Epithelial cell of prostate (primary cell): ENCODE measurements at regions not wholly inside any gene's neighbourhood (a gene's known extent, or its start where the extent isn't known, plus 50 kb on each side); places are given as distances from the start of the nearest gene placed in this dataset.
"Not testable (repeated sequence)": the region's sequence is repeated elsewhere in the genome, so short reads cannot be mapped to it uniquely, and the experiment has no call there.

Experiments used
- DNase-seq: peaks from one replicate; pipeline ENCODE4 v3.0.0-alpha.2; 2011; ENCODE audit warnings: low read depth, low spot score
- H3K27ac ChIP-seq: fragments of 450-650 bp; 2 replicates; pipeline ENCODE4 v1.5.1; 2017; ENCODE audit warnings: mild to moderate bottlenecking

DNA sequence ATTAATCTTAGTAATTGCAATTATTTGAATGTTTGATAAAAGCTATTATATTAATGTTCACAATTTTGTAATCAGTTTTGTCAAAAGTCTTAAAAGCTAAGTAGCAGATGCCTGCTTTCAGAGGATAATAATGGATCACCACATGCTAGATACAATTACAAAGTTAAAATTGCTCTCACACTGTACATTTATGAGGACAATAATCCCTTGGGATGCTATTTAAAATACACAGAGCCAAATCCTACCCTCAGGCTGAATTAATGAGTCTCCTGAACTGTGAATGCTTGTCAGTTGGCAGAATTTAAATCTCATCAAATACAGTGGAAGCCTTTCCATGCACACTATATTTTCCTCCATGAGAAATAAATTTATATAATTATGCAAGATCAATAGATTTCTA, 153.3 kb upstream of the SYNCRIP start:
- no peak overlapping the region for H3K27ac ChIP-seq
- no peak for DNase-seq

- DNase-seq, result no peak
- no peak overlapping the region for H3K27ac ChIP-seq
Measured at GRCh38 chr6:85792254-85792653, 149.6 kb upstream of the SYNCRIP start.

DNA sequence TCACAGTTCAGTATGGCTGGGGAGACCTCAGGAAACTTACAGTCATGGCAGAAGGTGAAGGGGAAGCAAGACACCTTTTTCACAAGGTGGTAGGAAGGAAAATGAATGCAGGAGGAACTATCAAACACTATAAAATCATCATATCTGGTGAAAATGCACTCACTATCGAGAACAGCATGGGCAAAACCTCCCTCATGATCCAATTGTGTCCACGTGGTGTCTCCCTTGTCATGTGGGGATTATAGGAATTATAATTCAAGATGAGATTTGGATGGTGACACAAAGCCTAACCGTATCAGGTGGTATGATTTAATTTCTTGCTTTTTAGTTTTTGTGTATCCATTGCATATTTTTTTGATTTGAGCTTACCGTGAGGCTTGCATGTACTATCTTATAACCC, 133.2 kb upstream of the SYNCRIP start:
- DNase-seq, result no peak

GRCh38 chr6:85772641-85773040, 130.0 kb upstream of the SYNCRIP start:
- H3K27ac ChIP-seq, result no peak overlapping the region
- no peak for DNase-seq

More for the DNA sequence above, 133.2 kb upstream of the SYNCRIP start:
- no peak overlapping the region for H3K27ac ChIP-seq

DNA sequence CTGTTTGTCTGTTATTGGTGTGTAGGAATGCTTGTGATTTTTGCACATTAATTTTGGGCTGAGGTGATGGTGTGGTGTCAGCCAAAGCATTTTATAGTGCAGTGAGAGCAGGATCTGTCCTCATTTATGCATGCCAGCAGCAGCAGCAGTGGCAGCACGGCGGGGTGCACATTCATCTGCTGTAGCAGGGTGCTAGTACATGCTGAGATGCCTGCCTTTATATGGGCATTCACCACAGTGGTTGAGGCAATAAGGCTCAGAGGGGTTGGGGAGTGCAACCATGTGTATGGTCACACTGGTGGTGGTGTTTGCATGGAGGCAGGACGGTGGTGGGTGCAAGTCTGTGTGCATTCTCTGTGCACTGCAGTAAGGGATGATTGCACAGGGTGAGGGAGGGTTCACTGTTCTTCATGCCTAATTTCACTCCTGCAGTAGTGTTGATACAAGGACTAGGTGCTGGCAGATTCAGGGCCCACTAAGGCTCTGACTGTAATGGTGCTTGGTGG, 129.3 kb upstream of the SYNCRIP start:
- no peak overlapping the region for H3K27ac ChIP-seq
- DNase-seq, result no peak

GRCh38 chr6:85771455-85771854, 128.8 kb upstream of the SYNCRIP start:
- no peak overlapping the region for H3K27ac ChIP-seq
- DNase-seq, result no peak

DNA sequence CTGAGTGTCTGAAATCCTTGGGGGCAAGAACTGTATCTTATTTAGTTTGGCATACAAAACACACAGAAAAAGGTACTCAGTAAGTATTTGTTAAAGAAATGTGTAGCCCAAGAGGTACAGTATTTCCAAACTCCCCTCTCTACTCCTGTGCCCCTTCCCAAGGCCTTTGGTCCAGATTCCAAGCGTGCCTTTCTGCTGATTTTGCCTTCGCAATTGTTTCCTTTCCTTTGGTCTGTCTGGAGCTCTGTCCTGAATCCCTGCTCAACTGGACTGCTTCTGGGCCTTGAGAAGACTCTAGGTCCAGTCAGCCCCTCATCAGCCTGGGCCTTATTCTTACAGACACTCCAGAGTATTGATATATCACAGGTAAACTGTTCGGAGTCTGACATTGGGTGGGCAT, 122.2 kb upstream of the SYNCRIP start:
- DNase-seq, result no peak
- H3K27ac ChIP-seq, result no peak overlapping the region

- no peak overlapping the region for H3K27ac ChIP-seq
- no peak for DNase-seq
Measured at GRCh38 chr6:85756982-85757381, 114.3 kb upstream of the SYNCRIP start.

GRCh38 chr6:85754894-85755293, 112.2 kb upstream of the SYNCRIP start:
- no peak overlapping the region for H3K27ac ChIP-seq
- no peak for DNase-seq

DNA sequence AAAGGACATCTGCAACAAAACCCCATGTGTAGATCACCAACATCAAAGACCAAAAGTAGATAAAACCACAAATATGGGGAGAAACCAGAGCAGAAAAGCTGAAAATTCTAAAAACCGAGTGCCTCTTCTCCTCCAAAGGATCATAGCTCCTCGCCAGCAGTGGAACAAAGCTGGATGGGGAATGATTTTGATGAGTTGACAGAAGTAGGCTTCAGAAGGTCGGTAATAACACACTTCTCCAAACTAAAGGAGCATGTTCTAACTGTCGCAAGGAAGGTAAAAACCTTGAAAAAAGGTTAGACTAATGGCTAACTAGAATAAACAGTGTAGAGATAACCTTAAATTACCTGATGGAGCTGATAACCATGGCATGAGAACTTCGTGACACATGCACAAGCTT, 109.9 kb upstream of the SYNCRIP start:
- H3K27ac ChIP-seq, result no peak overlapping the region
- DNase-seq, result no peak

DNA sequence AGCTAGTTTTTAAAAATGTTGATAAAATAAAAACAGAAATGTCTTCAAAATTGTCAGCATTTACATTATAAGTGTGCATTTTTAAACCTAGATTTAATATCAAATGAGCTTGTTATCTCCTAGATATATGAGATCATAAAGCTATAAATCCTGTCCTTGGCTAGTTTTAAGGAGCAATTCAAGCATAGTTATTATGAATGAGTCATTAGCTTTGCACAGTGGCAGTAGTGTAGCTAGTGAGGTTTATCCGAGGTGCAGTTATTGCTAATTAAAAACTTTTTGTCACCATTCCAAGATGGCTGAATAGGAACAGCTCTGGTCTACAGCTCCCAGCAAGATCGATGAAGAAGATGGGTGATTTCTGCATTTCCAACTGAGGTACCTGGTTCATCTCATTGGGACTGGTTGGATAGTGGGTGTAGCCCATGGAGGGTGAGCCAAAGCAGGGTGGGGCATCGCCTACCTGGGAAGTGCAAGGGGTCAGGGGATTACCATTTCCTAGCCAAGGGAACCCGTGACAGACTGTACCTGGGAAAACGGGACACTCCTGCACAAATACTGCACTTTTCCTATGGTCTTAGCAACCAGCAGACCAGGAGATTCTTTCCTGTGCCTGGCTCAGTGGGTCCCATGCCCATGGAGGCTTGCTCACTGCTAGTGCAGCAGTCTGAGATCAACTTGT, 108.8 kb upstream of the SYNCRIP start:
- H3K27ac ChIP-seq, result no peak overlapping the region
- DNase-seq, result no peak

DNA sequence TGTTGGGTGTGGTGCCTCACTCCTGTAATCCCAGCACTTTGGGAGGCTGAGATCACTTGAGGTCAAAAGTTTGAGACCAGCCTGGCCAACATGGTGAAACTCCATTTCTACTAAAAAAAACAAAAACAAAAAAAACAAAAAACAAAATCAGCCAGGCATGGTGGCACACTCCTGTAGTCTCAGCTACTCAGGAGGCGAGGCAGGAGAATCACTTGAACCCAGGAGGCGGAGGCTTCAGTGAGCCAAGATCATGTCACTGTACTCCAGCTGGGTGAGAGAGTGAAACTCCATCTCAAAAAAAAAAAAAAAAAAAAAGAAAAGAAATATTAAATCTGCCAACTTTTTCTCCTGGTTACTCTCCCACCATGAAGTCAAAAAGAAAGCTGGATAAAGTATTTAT, 107.5 kb upstream of the SYNCRIP start:
- DNase-seq, result not testable (repeated sequence)

DNA sequence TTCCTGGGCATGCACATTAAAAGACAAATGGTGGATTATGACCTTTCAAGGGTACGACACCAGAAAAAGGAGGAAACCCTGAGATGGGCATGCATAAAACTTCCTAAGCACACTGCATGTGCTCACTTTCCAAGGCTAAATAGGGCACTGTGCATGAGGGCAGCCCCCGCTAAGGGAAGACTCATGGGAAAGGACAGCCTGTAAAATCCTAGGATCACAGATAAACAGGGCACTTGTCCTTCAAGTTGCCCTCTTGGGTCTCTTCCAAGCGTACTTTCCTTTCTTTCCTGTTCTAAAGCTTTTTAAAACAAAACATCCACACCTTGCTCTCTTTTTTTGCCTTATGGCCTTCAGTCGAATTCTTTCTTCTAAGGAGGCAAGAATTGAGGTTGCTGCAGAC, 106.5 kb upstream of the SYNCRIP start:
- H3K27ac ChIP-seq, result no peak overlapping the region
- DNase-seq, result no peak

More for the DNA sequence above, 107.5 kb upstream of the SYNCRIP start:
- H3K27ac ChIP-seq, result not testable (repeated sequence)

GRCh38 chr6:85747666-85748065, 105.0 kb upstream of the SYNCRIP start:
- DNase-seq, result peak; percentile 3
- peak overlapping the region; percentile 19 for H3K27ac ChIP-seq

- no peak overlapping the region for H3K27ac ChIP-seq
- no peak for DNase-seq
Measured at GRCh38 chr6:85747093-85747492, 104.4 kb upstream of the SYNCRIP start.

GRCh38 chr6:85744433-85744970, 101.8 kb upstream of the SYNCRIP start:
- no peak for DNase-seq
- no peak overlapping the region for H3K27ac ChIP-seq

DNA sequence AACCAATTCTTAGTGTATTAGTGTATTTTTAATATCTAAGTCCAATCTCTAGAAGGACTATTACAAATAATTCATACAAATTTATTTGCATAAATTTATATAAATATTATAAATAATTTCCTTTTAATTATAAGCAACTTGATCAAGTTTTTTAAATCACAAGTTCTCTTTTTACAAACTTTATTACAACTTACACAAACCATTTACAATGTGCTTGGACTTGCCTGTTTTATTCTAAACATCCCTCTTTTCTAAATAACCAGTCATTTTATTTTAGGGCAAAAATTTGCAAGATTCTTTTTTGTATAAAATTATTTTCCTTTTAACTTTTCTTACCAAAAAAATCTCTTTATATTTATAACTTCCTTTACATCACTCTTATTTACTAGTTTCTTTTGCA, 83.5 kb upstream of the SYNCRIP start:
- no peak for DNase-seq
- H3K27ac ChIP-seq, result no peak overlapping the region

- no peak for DNase-seq
- H3K27ac ChIP-seq, result no peak overlapping the region
Measured at GRCh38 chr6:85715797-85716196, 73.1 kb upstream of the SYNCRIP start.

DNA sequence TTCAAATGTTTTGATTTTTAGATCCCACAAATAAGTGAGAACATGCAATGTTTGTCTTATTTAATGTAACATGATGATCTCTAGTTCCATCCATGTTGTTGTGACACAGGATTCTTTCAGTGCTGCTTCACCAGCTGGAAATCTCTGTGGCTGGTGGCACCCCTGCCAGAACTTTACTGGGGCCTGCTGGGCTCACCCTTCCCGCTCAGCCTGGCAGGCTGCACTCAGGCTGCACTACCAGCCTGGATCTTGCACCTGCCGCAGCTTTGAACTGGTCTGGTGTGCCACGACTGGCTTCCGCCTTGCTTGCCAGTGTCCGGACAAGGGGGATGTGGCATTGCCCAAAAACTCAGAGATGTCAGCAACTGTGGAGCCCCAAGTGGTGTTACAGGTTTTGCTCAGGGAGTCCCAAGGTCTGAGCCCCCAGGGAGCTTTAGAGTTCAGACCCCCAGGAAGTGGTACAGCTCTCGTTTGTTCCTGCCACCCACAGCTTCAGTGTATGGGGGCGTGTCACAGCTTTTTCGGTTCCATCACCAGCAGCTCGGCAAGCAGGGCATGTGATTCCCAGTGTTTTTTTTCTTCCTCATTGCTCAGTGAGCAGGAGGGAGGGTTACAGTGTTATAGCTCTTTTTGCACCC, 72.3 kb upstream of the SYNCRIP start:
- H3K27ac ChIP-seq, result no peak overlapping the region
- DNase-seq, result no peak

DNA sequence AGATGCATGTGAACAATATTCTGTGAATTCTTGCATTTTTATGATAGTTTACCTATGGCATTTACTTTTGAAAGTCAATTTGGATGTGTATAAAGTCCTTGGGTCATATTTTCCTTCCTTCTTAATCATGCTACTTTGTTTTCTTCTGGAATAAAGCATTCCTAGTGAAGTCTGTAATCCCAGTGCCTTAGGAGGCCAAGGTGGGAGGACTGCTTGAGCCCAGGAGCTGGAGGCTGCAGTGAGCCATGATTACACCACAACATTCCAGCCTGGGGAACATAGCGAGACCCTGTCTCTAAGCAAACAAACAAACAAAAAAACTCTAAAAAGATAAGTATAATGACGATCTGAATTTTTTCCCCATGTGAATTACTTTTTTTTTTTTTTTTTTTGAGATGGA, 69.7 kb upstream of the SYNCRIP start:
- H3K27ac ChIP-seq, result no peak overlapping the region
- DNase-seq, result no peak

GRCh38 chr6:85707515-85708145, 64.9 kb upstream of the SYNCRIP start:
- H3K27ac ChIP-seq, DNase-seq: not testable (repeated sequence)
